Thyroid gland (tissue), 4 donors: ENCODE measurements at regions not wholly inside any gene's neighbourhood (a gene's known extent, or its start where the extent isn't known, plus 50 kb on each side); places are given as distances from the start of the nearest gene placed in this dataset.

ENCODE experiments used
- DNase-seq, 2 donors: peaks; one replicate each; pipeline ENCODE4 v3.0.0-alpha.2; 2019
- H3K27ac ChIP-seq, 3 donors: fragments of 200-600 bp; sonication (generic); 1 replicate in 2 of 3; 2 replicates in 1 of 3; pipeline ENCODE4 v1.5.1; 2016 to 2019; ENCODE audit warnings: mild to moderate bottlenecking in 1 of 3, moderate library complexity in 1 of 3
- H3K27me3 ChIP-seq: fragments of 200-600 bp; sonication (generic); one replicate; pipeline ENCODE4 v1.5.1; 2019
- H3K36me3 ChIP-seq, 2 donors: fragments of 200-600 bp; sonication (generic); one replicate each; pipeline ENCODE4 v1.5.1; 2016 to 2019
- H3K4me1 ChIP-seq, 2 donors: fragments of 200-600 bp; sonication (generic); one replicate each; pipeline ENCODE4 v1.5.1; 2017 to 2019
- H3K4me3 ChIP-seq, 3 donors: fragments of 200-600 bp; sonication (generic); replicated peaks in 1 of 3; 1 replicate in 2 of 3; 2 replicates in 1 of 3; pipeline ENCODE4 v1.5.1; 2016; ENCODE audit warnings: mild to moderate bottlenecking in 1 of 3
- H3K9me3 ChIP-seq: fragments of 200-600 bp; sonication (generic); one replicate; pipeline ENCODE4 v1.5.1; 2017
- POLR2A ChIP-seq, 2 donors: fragments of 450-650 bp; IDR thresholded peaks; one replicate each; pipeline ENCODE4 v1.6.1; 2017; ENCODE audit warnings: antibody characterized with exemption in 2 of 2, mild to moderate bottlenecking in 2 of 2, moderate library complexity in 1 of 2
- WGBS, 2 donors: methylation state at CpG; one replicate each; pipeline ENCODE4 v1.1.5; 2017; 5-methylcytosine and 5-hydroxymethylcytosine counted together
- intact Hi-C: fragments of 100-400 bp; cut with DNase I; formaldehyde crosslinking; loops from one replicate; pipeline ENCODE4 v1.15.1; 2023
- TF ChIP-seq, protein P1 (sequence below), 6 experiments: fragments of 200-600 bp in 3 of 6; fragments of 450-650 bp in 3 of 6; sonication (generic) in 3 of 6; IDR thresholded peaks; one replicate each; pipeline ENCODE4 v1.5.1; 2016 to 2019; ENCODE audit warnings: antibody characterized with exemption in 6 of 6, mild to moderate bottlenecking in 2 of 6, inconsistent platforms in 1 of 6, moderate library complexity in 1 of 6

DNA sequence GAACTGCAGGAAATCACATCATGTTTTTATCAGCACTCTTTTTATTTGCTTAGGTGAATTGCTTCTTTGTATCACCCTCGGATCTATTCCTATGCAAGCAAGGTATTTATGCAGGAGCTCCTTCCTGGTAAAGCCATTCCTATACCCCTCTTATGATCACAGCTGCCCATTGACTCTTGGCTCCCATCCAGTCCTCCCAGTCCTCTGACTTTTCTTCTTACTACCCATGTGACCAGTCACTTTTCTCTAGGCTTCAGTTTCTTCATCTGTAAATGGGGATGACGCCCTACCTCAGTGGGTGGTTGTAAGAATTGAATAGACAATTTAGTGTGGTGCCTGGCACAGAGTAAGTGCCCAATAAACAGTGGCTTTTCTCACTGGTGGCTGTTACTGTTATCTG lies 144.9 kb downstream of the FHIP1A start:
- intact Hi-C loops = no loop called here
- H3K27ac ChIP-seq = no peak overlapping the region
- 54 to 59% methylated on average over 2 of the region's 2 CpGs for WGBS, 2 donors
- peak in 1 of 2 donors; percentile 20 for DNase-seq
- H3K9me3 ChIP-seq = no peaks in the 10 kb centered on the region
- peaks cover 8 to 13% of the 10 kb centered on the region in 2 donors for H3K4me1 ChIP-seq
- H3K4me3 ChIP-seq = no peak overlapping the region
- H3K27me3 ChIP-seq = no peaks in the 10 kb centered on the region
- H3K36me3 ChIP-seq = no peaks in the 10 kb centered on the region
- TF ChIP-seq POLR2A (IDR thresholded peaks at IDR 0.05) = no peak
- TF ChIP-seq, protein P1, sequence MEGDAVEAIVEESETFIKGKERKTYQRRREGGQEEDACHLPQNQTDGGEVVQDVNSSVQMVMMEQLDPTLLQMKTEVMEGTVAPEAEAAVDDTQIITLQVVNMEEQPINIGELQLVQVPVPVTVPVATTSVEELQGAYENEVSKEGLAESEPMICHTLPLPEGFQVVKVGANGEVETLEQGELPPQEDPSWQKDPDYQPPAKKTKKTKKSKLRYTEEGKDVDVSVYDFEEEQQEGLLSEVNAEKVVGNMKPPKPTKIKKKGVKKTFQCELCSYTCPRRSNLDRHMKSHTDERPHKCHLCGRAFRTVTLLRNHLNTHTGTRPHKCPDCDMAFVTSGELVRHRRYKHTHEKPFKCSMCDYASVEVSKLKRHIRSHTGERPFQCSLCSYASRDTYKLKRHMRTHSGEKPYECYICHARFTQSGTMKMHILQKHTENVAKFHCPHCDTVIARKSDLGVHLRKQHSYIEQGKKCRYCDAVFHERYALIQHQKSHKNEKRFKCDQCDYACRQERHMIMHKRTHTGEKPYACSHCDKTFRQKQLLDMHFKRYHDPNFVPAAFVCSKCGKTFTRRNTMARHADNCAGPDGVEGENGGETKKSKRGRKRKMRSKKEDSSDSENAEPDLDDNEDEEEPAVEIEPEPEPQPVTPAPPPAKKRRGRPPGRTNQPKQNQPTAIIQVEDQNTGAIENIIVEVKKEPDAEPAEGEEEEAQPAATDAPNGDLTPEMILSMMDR (IDR thresholded peaks at IDR 0.05) = no peak

GRCh38 chr4:151555151-151555945 lies 146.4 kb downstream of the FHIP1A start:
- H3K4me1 ChIP-seq = peaks cover 8 to 13% of the 10 kb centered on the region in 2 donors
- H3K27ac ChIP-seq = peak overlapping the region in 1 of 3 donors; percentile 14
- intact Hi-C loops = no loop called here
- H3K9me3 ChIP-seq = no peaks in the 10 kb centered on the region
- no peaks in the 10 kb centered on the region for H3K27me3 ChIP-seq
- TF ChIP-seq POLR2A (IDR thresholded peaks at IDR 0.05) = no peak
- TF ChIP-seq, protein P1 (IDR thresholded peaks at IDR 0.05) = no peak
- no peak overlapping the region for H3K4me3 ChIP-seq
- WGBS, 2 donors = 66 to 68% methylated on average over 1 of the region's 1 CpG
- no peaks in the 10 kb centered on the region for H3K36me3 ChIP-seq
- DNase-seq = no peak

GRCh38 chr4:151558496-151559113 lies 149.6 kb downstream of the FHIP1A start:
- intact Hi-C loops = no loop called here
- Histone ChIP-seq H3K4me1 (peaks cover 10 to 33% of the 10 kb centered on the region in 2 donors), H3K36me3 (no peaks in the 10 kb centered on the region), H3K27me3 (no peaks in the 10 kb centered on the region), H3K27ac (no peak overlapping the region), H3K4me3 (no peak overlapping the region), H3K9me3 (no peaks in the 10 kb centered on the region)
- DNase-seq = no peak
- WGBS, 2 donors = 88 to 97% methylated on average over 3 of the region's 3 CpGs
- TF ChIP-seq POLR2A (IDR thresholded peaks at IDR 0.05) = no peak
- TF ChIP-seq, protein P1 (IDR thresholded peaks at IDR 0.05) = no peak

- WGBS, 2 donors = 86 to 89% methylated on average over 2 of the region's 2 CpGs
- intact Hi-C loops = no loop called here
- DNase-seq = no peak
- no peaks in the 10 kb centered on the region for H3K36me3 ChIP-seq
- H3K4me3 ChIP-seq = no peak overlapping the region
- TF ChIP-seq, protein P1 (IDR thresholded peaks at IDR 0.05) = no peak
- no peak for TF ChIP-seq POLR2A (IDR thresholded peaks at IDR 0.05)
- H3K27me3 ChIP-seq = no peaks in the 10 kb centered on the region
- no peaks in the 10 kb centered on the region for H3K9me3 ChIP-seq
- H3K27ac ChIP-seq = no peak overlapping the region
- peaks cover 11 to 36% of the 10 kb centered on the region in 2 donors for H3K4me1 ChIP-seq
Measured at GRCh38 chr4:151559595-151559994, 150.6 kb downstream of the FHIP1A start.
